SH-SY5Y (cell line): ENCODE measurements at regions not wholly inside any gene's neighbourhood (a gene's known extent, or its start where the extent isn't known, plus 50 kb on each side); places are given as distances from the start of the nearest gene placed in this dataset.

ENCODE experiments used
- GATA2 ChIP-seq: IDR thresholded peaks from 2 replicates; pipeline ENCODE4 v1.6.1; 2011; ENCODE audit warnings: mild to moderate bottlenecking, low read depth, low read length
- GATA3 ChIP-seq: IDR thresholded peaks from 2 replicates; pipeline ENCODE4 v1.6.1; 2011; ENCODE audit warnings: low read depth, mild to moderate bottlenecking, low read length, moderate library complexity

GRCh38 chr5:101788797-101789196 lies 507.3 kb downstream of the SLCO4C1 start:
- no peak for TF ChIP-seq GATA2
- no peak for TF ChIP-seq GATA3
